ENCODE measurements at regions not wholly inside any gene's neighbourhood (a gene's known extent, or its start where the extent isn't known, plus 50 kb on each side); places are given as distances from the start of the nearest gene placed in this dataset.

- peaks cover 3% of the 10 kb centered on the region; the same call in 1 of the 2 replicates for H3K27me3 Mint-ChIP-seq (ENCODE audit: low read depth)
- Histone ChIP-seq H3K4me1 (ENCODE audit: insufficient read depth, low read length) (no peaks in the 10 kb centered on the region), H3K79me2 (ENCODE audit: insufficient read depth, low read length) (no peaks in the 10 kb centered on the region), H3K18ac (ENCODE audit: insufficient read length, low read depth, low read length) (no peak overlapping the region), H2BK15ac (ENCODE audit: low read depth, low read length) (no peak overlapping the region), H2BK20ac (ENCODE audit: low read depth, low read length, poor library complexity, severe bottlenecking) (no peak overlapping the region), H4K8ac (replicated peaks; ENCODE audit: insufficient read length, low read depth, low read length) (no peak overlapping the region), H3K14ac (ENCODE audit: insufficient read depth, low read length) (no peak overlapping the region), H3K27ac (ENCODE audit: insufficient read length, low read depth, low read length) (no peak overlapping the region), H4K5ac (ENCODE audit: insufficient read length, low read depth, low read length) (no peak overlapping the region), H3K4ac (ENCODE audit: low read depth, low read length) (no peak overlapping the region), H3K23me2 (ENCODE audit: insufficient read length, low read depth, low read length, poor library complexity, severe bottlenecking) (no peaks in the 10 kb centered on the region), H2BK5ac (ENCODE audit: insufficient read length, low read length) (no peak overlapping the region), H3K9ac (ENCODE audit: extremely low read depth, insufficient read length, low read length) (no peak overlapping the region), H2AFZ (ENCODE audit: low read length) (no peak overlapping the region), H2BK12ac (ENCODE audit: insufficient read length, low read depth, low read length) (no peak overlapping the region), H3K23ac (ENCODE audit: insufficient read length, low read depth, low read length) (no peak overlapping the region), H3K56ac (ENCODE audit: insufficient read length, low read depth, low read length) (no peak overlapping the region), H3K27me3 (ENCODE audit: insufficient read depth, low read length) (no peaks in the 10 kb centered on the region), H3K4me2 (ENCODE audit: insufficient read depth, insufficient read length, low read length) (no peak overlapping the region), H2BK120ac (ENCODE audit: low read depth, low read length, poor library complexity, severe bottlenecking) (no peak overlapping the region), H4K20me1 (ENCODE audit: control insufficient read depth, insufficient read depth, insufficient read length) (no peaks in the 10 kb centered on the region), H3T11ph (ENCODE audit: low read length) (no peak overlapping the region), H2AK5ac (ENCODE audit: insufficient read length, low read length) (no peak overlapping the region), H4K91ac (ENCODE audit: insufficient read length, low read depth, low read length) (no peak overlapping the region), H3K9me3 (ENCODE audit: control insufficient read depth, low read depth, low read length) (no peaks in the 10 kb centered on the region), H3K79me1 (ENCODE audit: insufficient read depth, low read depth, low read length, poor library complexity, severe bottlenecking) (no peaks in the 10 kb centered on the region)
- DNase-seq = no peak
- no peak for TF ChIP-seq CTCF (conservative IDR thresholded peaks at IDR 0.05)
- peaks cover 4 to 12% (median 7%) of the 10 kb centered on the region in 3 experiments; a peak in 6 of 7 replicates for H3K36me3 Mint-ChIP-seq (ENCODE audit: insufficient read depth in 1 of 3, low read depth in 3 of 3)
- H3K9me3 Mint-ChIP-seq = peaks cover 47 to 62% of the 10 kb centered on the region in 2 experiments
- no peak overlapping the region for H3K4me3 Mint-ChIP-seq
- no peak overlapping the region for H3K27ac Mint-ChIP-seq
- no peaks in the 10 kb centered on the region for H3K4me1 Mint-ChIP-seq
These were observed 186.3 kb upstream of the SYNCRIP start for GRCh38 chr6:85828973-85829372.
